Omental fat pad (tissue), 3 donors: ENCODE measurements at regions not wholly inside any gene's neighbourhood (a gene's known extent, or its start where the extent isn't known, plus 50 kb on each side); places are given as distances from the start of the nearest gene placed in this dataset.

Source experiments
- ATAC-seq: fragments of 150-250 bp; one replicate; pipeline ENCODE4 v1.9.1; 2016; ENCODE audit warnings: mild to moderate bottlenecking, moderate library complexity; ENCODE audit not compliant: low FRiP score
- DNase-seq: peaks from one replicate; pipeline ENCODE4 v3.0.0-alpha.2; 2019; ENCODE audit warnings: low spot score
- CTCF ChIP-seq, 3 donors: fragments of 450-650 bp; IDR thresholded peaks; one replicate each; pipeline ENCODE4 v1.5.1; 2016 to 2017; ENCODE audit warnings: antibody characterized with exemption in 3 of 3, mild to moderate bottlenecking in 3 of 3, moderate library complexity in 2 of 3

GRCh38 chrX:20729416-20729815, 462.7 kb upstream of the RPS6KA3 start:
- no peak for TF ChIP-seq CTCF (IDR thresholded peaks at IDR 0.05)
- no peak for DNase-seq

GRCh38 chrX:20727447-20727846, 460.7 kb upstream of the RPS6KA3 start:
- ATAC-seq (no peak), DNase-seq (no peak)
- TF ChIP-seq CTCF (IDR thresholded peaks at IDR 0.05) = no peak

More at GRCh38 chrX:20729416-20729815, 462.7 kb upstream of the RPS6KA3 start:
- ATAC-seq = no peak

GRCh38 chrX:20720954-20721626, 454.4 kb upstream of the RPS6KA3 start:
- no peak for ATAC-seq
- DNase-seq = no peak

GRCh38 chrX:20718592-20719380, 452.1 kb upstream of the RPS6KA3 start:
- DNase-seq (no peak), ATAC-seq (no peak)
- TF ChIP-seq CTCF (IDR thresholded peaks at IDR 0.05) = no peak

More at GRCh38 chrX:20720954-20721626, 454.4 kb upstream of the RPS6KA3 start:
- TF ChIP-seq CTCF (IDR thresholded peaks at IDR 0.05) = no peak

GRCh38 chrX:20715176-20715575, 448.5 kb upstream of the RPS6KA3 start:
- ATAC-seq = no peak
- no peak for TF ChIP-seq CTCF (IDR thresholded peaks at IDR 0.05)
- DNase-seq = no peak

- ATAC-seq (no peak), DNase-seq (no peak)
- TF ChIP-seq CTCF (IDR thresholded peaks at IDR 0.05) = no peak
Measured at GRCh38 chrX:20712811-20713210, 446.1 kb upstream of the RPS6KA3 start.

GRCh38 chrX:20711366-20711765, 444.7 kb upstream of the RPS6KA3 start:
- DNase-seq (no peak), ATAC-seq (no peak)
- TF ChIP-seq CTCF (IDR thresholded peaks at IDR 0.05) = no peak
